Caco-2 (cell line): ENCODE measurements at regions not wholly inside any gene's neighbourhood (a gene's known extent, or its start where the extent isn't known, plus 50 kb on each side); places are given as distances from the start of the nearest gene placed in this dataset.

Experiments
- BruUV-seq: library from RNA; stranded (reverse); fragments of 400-500 nt; replicated peaks from 2 replicates; lab custom pipeline; 2021; lab: Mats Ljungman, UMichigan
- CTCF ChIA-PET: fragments of 300-600 bp; sonication (Branson Sonifier 250); formaldehyde crosslinking; loops from one replicate; lab custom pipeline; 2022; ENCODE audit warnings: antibody characterized with exemption; lab: Charles Lee
- POLR2A ChIA-PET: fragments of 300-600 bp; sonication (Branson Sonifier 250); formaldehyde crosslinking; loops from one replicate; lab custom pipeline; 2022; ENCODE audit warnings: antibody characterized with exemption; lab: Charles Lee
- DNase-seq, 2 experiments: peaks; one replicate each; pipeline versions ENCODE4 v3.0.0 to v3.0.0-alpha.2; 2020 to 2022
- H3K27me3 ChIP-seq: replicated peaks from 2 replicates; pipeline ENCODE4 v1.6.0; 2011; ENCODE audit warnings: low read length; ENCODE audit not compliant: control insufficient read depth, insufficient read depth
- H3K36me3 ChIP-seq: 2 replicates; pipeline ENCODE4 v1.5.1; 2011; ENCODE audit warnings: low read length; ENCODE audit not compliant: control insufficient read depth, insufficient read depth
- H3K4me1 ChIP-seq: fragments of 250-450 bp; sonication (Bioruptor Pico); 2 replicates; pipeline ENCODE4 v1.5.1; 2020; ENCODE audit warnings: mild to moderate bottlenecking
- H3K4me3 ChIP-seq: 2 replicates; pipeline ENCODE4 v1.5.1; 2011; ENCODE audit warnings: low read depth, mild to moderate bottlenecking, control low read depth, low read length
- H3K9me3 ChIP-seq: fragments of 250-450 bp; sonication (Bioruptor Pico); 2 replicates; pipeline ENCODE4 v1.5.1; 2020; ENCODE audit warnings: mild to moderate bottlenecking, moderate library complexity
- H3K27ac Mint-ChIP-seq: one replicate; pipeline ENCODE4 v1.8.0; 2022; ENCODE audit warnings: mixed read lengths; ENCODE audit not compliant: unreplicated experiment
- H3K27me3 Mint-ChIP-seq: one replicate; pipeline ENCODE4 v1.8.0; 2022; ENCODE audit warnings: mixed read lengths; ENCODE audit not compliant: insufficient read depth, unreplicated experiment
- H3K36me3 Mint-ChIP-seq: one replicate; pipeline ENCODE4 v1.8.0; 2022; ENCODE audit warnings: mild to moderate bottlenecking, mixed read lengths; ENCODE audit not compliant: insufficient read depth, unreplicated experiment
- H3K4me1 Mint-ChIP-seq: one replicate; pipeline ENCODE4 v1.8.0; 2022; ENCODE audit warnings: low read depth, mixed read lengths; ENCODE audit not compliant: unreplicated experiment
- H3K4me3 Mint-ChIP-seq: one replicate; pipeline ENCODE4 v1.8.0; 2022; ENCODE audit warnings: mild to moderate bottlenecking, moderate library complexity, mixed read lengths; ENCODE audit not compliant: unreplicated experiment
- H3K9me3 Mint-ChIP-seq: one replicate; pipeline ENCODE4 v1.8.0; 2022; ENCODE audit warnings: mixed read lengths; ENCODE audit not compliant: unreplicated experiment
- CTCF ChIP-seq, 2 experiments: fragments of 200-600 bp in 1 of 2; IDR thresholded peaks; 1 replicate in 1 of 2; 2 replicates in 1 of 2; pipeline versions ENCODE4 v1.5.1 to v1.8.0; 2011 to 2022; ENCODE audit warnings: antibody characterized with exemption in 1 of 2, control low read depth in 1 of 2, inconsistent platforms in 1 of 2, low read depth in 1 of 2, low read length in 1 of 2, mild to moderate bottlenecking in 1 of 2, moderate library complexity in 1 of 2; ENCODE audit not compliant: insufficient read depth in 1 of 2, severe bottlenecking in 1 of 2, unreplicated experiment in 1 of 2
- intact Hi-C: fragments of 100-400 bp; cut with micrococcal nuclease; formaldehyde crosslinking; loops from one replicate; pipeline ENCODE4 v1.10.0; 2022; ENCODE audit not compliant: unreplicated experiment

DNA sequence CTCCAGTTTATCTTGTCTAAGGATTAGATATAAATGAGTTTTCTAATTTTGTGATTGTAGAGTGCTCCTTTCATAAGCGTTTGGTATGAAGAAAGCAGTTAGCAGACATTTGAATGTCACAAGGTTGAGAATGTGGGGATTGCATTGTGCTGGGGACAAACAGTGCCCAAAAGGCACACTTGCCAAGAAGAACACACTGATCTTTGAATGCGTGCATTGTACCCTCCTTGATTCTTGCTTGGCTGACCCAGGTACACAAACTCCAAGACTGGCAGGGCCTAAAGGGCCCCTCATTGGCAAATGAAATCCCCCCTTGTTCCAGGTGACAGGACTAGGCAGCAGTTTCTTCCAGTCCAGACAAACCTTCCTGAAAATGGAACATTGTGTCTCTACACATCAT, 96.9 kb upstream of the LIFR start:
- Mint-ChIP-seq H3K4me1 (peaks cover 19% of the 10 kb centered on the region), H3K27me3 (no peaks in the 10 kb centered on the region), H3K4me3 (no peak overlapping the region), H3K36me3 (no peaks in the 10 kb centered on the region), H3K9me3 (peaks cover 14% of the 10 kb centered on the region), H3K27ac (no peak overlapping the region)
- intact Hi-C loops, result no loop called here
- ChIA-PET POLR2A (no interaction called here), CTCF (no interaction called here)
- TF ChIP-seq CTCF (IDR thresholded peaks at IDR 0.05; ENCODE audit: insufficient read depth in 1 of 2, low read depth in 1 of 2, low read length in 1 of 2, severe bottlenecking in 1 of 2, unreplicated experiment in 1 of 2), result no peak
- H3K27me3 ChIP-seq, result no peaks in the 10 kb centered on the region
- no peak overlapping the region for H3K4me3 ChIP-seq
- H3K36me3 ChIP-seq, result no peaks in the 10 kb centered on the region
- H3K4me1 ChIP-seq, result peaks cover 9% of the 10 kb centered on the region
- BruUV-seq, result no TSS peak
- H3K9me3 ChIP-seq, result no peaks in the 10 kb centered on the region
- no peak for DNase-seq

DNA sequence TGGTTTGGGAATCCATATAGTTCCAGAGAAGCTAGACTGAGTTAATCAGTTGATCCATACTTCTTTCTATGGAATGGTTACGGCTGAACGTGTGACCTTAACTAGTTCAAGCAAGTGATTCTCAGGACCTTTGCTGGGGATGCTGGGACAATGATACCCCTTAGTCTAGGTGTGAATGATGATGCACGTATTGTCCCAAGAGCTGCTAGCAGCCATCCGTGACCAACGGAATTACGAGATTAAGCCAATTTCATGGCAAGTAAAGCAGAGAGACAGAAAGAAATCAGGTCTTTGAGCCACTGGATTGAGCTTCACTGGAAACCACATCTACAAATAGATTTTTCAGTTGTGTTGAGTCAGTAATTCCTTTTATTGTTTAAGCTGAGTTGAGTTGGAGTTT, 99.2 kb upstream of the LIFR start:
- Mint-ChIP-seq H3K36me3 (no peaks in the 10 kb centered on the region), H3K27ac (no peak overlapping the region), H3K9me3 (peaks cover under 1% of the 10 kb centered on the region), H3K4me3 (no peak overlapping the region), H3K4me1 (no peaks in the 10 kb centered on the region), H3K27me3 (no peaks in the 10 kb centered on the region)
- Histone ChIP-seq H3K36me3 (no peaks in the 10 kb centered on the region), H3K27me3 (no peaks in the 10 kb centered on the region), H3K4me1 (peaks cover 5% of the 10 kb centered on the region), H3K4me3 (no peak overlapping the region), H3K9me3 (no peaks in the 10 kb centered on the region; the same call in 1 of the 2 replicates)
- POLR2A ChIA-PET, result no interaction called here
- DNase-seq, result no peak
- intact Hi-C loops, result no loop called here
- CTCF ChIA-PET, result no interaction called here
- TF ChIP-seq CTCF (IDR thresholded peaks at IDR 0.05; ENCODE audit: insufficient read depth in 1 of 2, low read depth in 1 of 2, low read length in 1 of 2, severe bottlenecking in 1 of 2, unreplicated experiment in 1 of 2), result no peak
- no TSS peak for BruUV-seq

DNA sequence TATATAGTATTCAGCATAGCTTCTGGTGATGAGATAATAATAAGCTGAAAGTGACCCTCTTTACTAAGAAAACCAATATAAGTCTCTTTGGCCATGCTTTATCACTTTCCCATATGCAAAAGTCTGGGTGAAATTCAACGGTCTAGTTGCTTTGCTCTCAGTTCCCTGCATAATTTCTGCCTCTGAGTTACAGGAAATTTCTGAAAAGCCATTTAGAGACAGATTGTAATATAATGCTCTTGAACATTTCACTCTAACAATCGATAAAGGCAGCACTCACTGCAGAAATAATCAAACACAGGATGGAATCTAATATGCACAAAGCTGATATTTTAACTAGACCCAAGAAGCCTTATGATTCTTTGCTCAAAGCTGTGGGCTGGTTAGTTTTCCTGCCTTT, 100.1 kb upstream of the LIFR start:
- Histone ChIP-seq H3K4me1 (peaks cover 4% of the 10 kb centered on the region), H3K36me3 (no peaks in the 10 kb centered on the region), H3K27me3 (no peaks in the 10 kb centered on the region), H3K9me3 (no peaks in the 10 kb centered on the region; the same call in 1 of the 2 replicates), H3K4me3 (no peak overlapping the region)
- no peak for TF ChIP-seq CTCF (IDR thresholded peaks at IDR 0.05; ENCODE audit: insufficient read depth in 1 of 2, low read depth in 1 of 2, low read length in 1 of 2, severe bottlenecking in 1 of 2, unreplicated experiment in 1 of 2)
- BruUV-seq, result no TSS peak
- POLR2A ChIA-PET, result no interaction called here
- no peak for DNase-seq
- no peak overlapping the region for H3K27ac Mint-ChIP-seq
- no peak overlapping the region for H3K4me3 Mint-ChIP-seq
- H3K27me3 Mint-ChIP-seq, result no peaks in the 10 kb centered on the region
- H3K9me3 Mint-ChIP-seq, result no peaks in the 10 kb centered on the region
- no peaks in the 10 kb centered on the region for H3K4me1 Mint-ChIP-seq
- H3K36me3 Mint-ChIP-seq, result no peaks in the 10 kb centered on the region
- intact Hi-C loops, result no loop called here
- CTCF ChIA-PET, result no interaction called here
